GM12891 (cell line): ENCODE measurements at regions not wholly inside any gene's neighbourhood (a gene's known extent, or its start where the extent isn't known, plus 50 kb on each side); places are given as distances from the start of the nearest gene placed in this dataset.

Source experiments
- PAX5 ChIP-seq: IDR thresholded peaks from 2 replicates; pipeline ENCODE4 v1.6.1; 2011; ENCODE audit warnings: low read length, moderate library complexity, mild to moderate bottlenecking; ENCODE audit not compliant: insufficient read depth, severe bottlenecking
- POU2F2 ChIP-seq: IDR thresholded peaks from 2 replicates; pipeline ENCODE4 v1.6.1; 2011; ENCODE audit warnings: low read depth, mild to moderate bottlenecking, control low read depth, low read length, moderate library complexity

GRCh38 chr1:239786464-239786863, 305.2 kb upstream of the FMN2 start:
- TF ChIP-seq PAX5 = no peak
- no peak for TF ChIP-seq POU2F2
